ENCODE measurements at regions not wholly inside any gene's neighbourhood (a gene's known extent, or its start where the extent isn't known, plus 50 kb on each side); places are given as distances from the start of the nearest gene placed in this dataset.

- Mint-ChIP-seq H3K4me3 (ENCODE audit: unreplicated experiment) (no peak overlapping the region), H3K4me1 (ENCODE audit: insufficient read depth, unreplicated experiment) (no peaks in the 10 kb centered on the region), H3K36me3 (ENCODE audit: insufficient read depth, unreplicated experiment) (no peaks in the 10 kb centered on the region), H3K27ac (ENCODE audit: low read depth, unreplicated experiment) (no peak overlapping the region), H3K27me3 (ENCODE audit: insufficient read depth, unreplicated experiment) (no peaks in the 10 kb centered on the region), H3K9me3 (ENCODE audit: unreplicated experiment) (no peaks in the 10 kb centered on the region)
- peak; percentile 21 for DNase-seq (ENCODE audit: unreplicated experiment)
- ChIA-PET CTCF (no interaction called here), POLR2A (no interaction called here)
- no TSS peak for BruUV-seq (replicated peaks)
- intact Hi-C loops (cut with micrococcal nuclease), result no loop called here
- TF ChIP-seq CTCF (IDR thresholded peaks at IDR 0.05; ENCODE audit: unreplicated experiment), result no peak
These were observed 2164.0 kb downstream of the PCDH7 start for GRCh38 chr4:32884198-32884597.

- Mint-ChIP-seq H3K4me1 (ENCODE audit: insufficient read depth, unreplicated experiment) (no peaks in the 10 kb centered on the region), H3K36me3 (ENCODE audit: insufficient read depth, unreplicated experiment) (no peaks in the 10 kb centered on the region), H3K27me3 (ENCODE audit: insufficient read depth, unreplicated experiment) (no peaks in the 10 kb centered on the region), H3K27ac (ENCODE audit: low read depth, unreplicated experiment) (no peak overlapping the region), H3K4me3 (ENCODE audit: unreplicated experiment) (no peak overlapping the region), H3K9me3 (ENCODE audit: unreplicated experiment) (no peaks in the 10 kb centered on the region)
- DNase-seq (ENCODE audit: unreplicated experiment), result no peak
- no TSS peak for BruUV-seq (replicated peaks)
- no peak for TF ChIP-seq CTCF (IDR thresholded peaks at IDR 0.05; ENCODE audit: unreplicated experiment)
- POLR2A ChIA-PET, result interaction anchor here (1.3 kb wide), 1 partner anchor 9 kb away, joined by 5 read pairs; no protein-coding TSS in a partner anchor
- intact Hi-C loops (cut with micrococcal nuclease), result no loop called here
- CTCF ChIA-PET, result no interaction called here
These were observed 2170.2 kb downstream of the PCDH7 start for GRCh38 chr4:32890398-32890797.

GRCh38 chr4:32909053-32909452 is 2188.9 kb downstream of the PCDH7 start:
- Mint-ChIP-seq H3K9me3 (ENCODE audit: unreplicated experiment) (peaks cover 35% of the 10 kb centered on the region), H3K4me3 (ENCODE audit: unreplicated experiment) (no peak overlapping the region), H3K27me3 (ENCODE audit: insufficient read depth, unreplicated experiment) (no peaks in the 10 kb centered on the region), H3K4me1 (ENCODE audit: insufficient read depth, unreplicated experiment) (no peaks in the 10 kb centered on the region), H3K36me3 (ENCODE audit: insufficient read depth, unreplicated experiment) (peaks cover 6% of the 10 kb centered on the region), H3K27ac (ENCODE audit: low read depth, unreplicated experiment) (no peak overlapping the region)
- intact Hi-C loops (cut with micrococcal nuclease), result no loop called here
- CTCF ChIA-PET, result no interaction called here
- TF ChIP-seq CTCF (IDR thresholded peaks at IDR 0.05; ENCODE audit: unreplicated experiment), result no peak
- no TSS peak for BruUV-seq (replicated peaks)
- POLR2A ChIA-PET, result no interaction called here
- no peak for DNase-seq (ENCODE audit: unreplicated experiment)

GRCh38 chr4:32909736-32910135 is 2189.6 kb downstream of the PCDH7 start:
- BruUV-seq (replicated peaks), result no TSS peak
- peaks cover 29% of the 10 kb centered on the region for H3K9me3 Mint-ChIP-seq (ENCODE audit: unreplicated experiment)
- intact Hi-C loops (cut with micrococcal nuclease), result no loop called here
- DNase-seq (ENCODE audit: unreplicated experiment), result no peak
- H3K4me1 Mint-ChIP-seq (ENCODE audit: insufficient read depth, unreplicated experiment), result no peaks in the 10 kb centered on the region
- POLR2A ChIA-PET, result no interaction called here
- no peak overlapping the region for H3K27ac Mint-ChIP-seq (ENCODE audit: low read depth, unreplicated experiment)
- CTCF ChIA-PET, result interaction anchor here (1.1 kb wide), 1 partner anchor 9 kb away, joined by 3 read pairs; no protein-coding TSS in a partner anchor
- H3K36me3 Mint-ChIP-seq (ENCODE audit: insufficient read depth, unreplicated experiment), result no peaks in the 10 kb centered on the region
- H3K27me3 Mint-ChIP-seq (ENCODE audit: insufficient read depth, unreplicated experiment), result no peaks in the 10 kb centered on the region
- H3K4me3 Mint-ChIP-seq (ENCODE audit: unreplicated experiment), result no peak overlapping the region
- no peak for TF ChIP-seq CTCF (IDR thresholded peaks at IDR 0.05; ENCODE audit: unreplicated experiment)

Data from MCF 10A (cell line).